IMR-90 (cell line): ENCODE measurements at regions not wholly inside any gene's neighbourhood (a gene's known extent, or its start where the extent isn't known, plus 50 kb on each side); places are given as distances from the start of the nearest gene placed in this dataset.

Source experiments
- ATAC-seq: fragments of 200-7000 bp; cut with Tn5 transposase; 2 replicates; pipeline ENCODE4 v1.9.1; 2020; ENCODE audit warnings: low read depth, mild to moderate bottlenecking, moderate library complexity
- BruUV-seq: library from RNA; stranded (reverse); fragments of 400-500 nt; replicated peaks from 2 replicates; lab custom pipeline; 2021; lab: Mats Ljungman, UMichigan
- CTCF ChIA-PET: fragments of 300-600 bp; formaldehyde crosslinking; extraction: SDS; loops from one replicate; lab custom pipeline; 2021; ENCODE audit warnings: antibody characterized with exemption; lab: Yijun Ruan, JAX
- POLR2A ChIA-PET: fragments of 300-600 bp; sonication (Branson Sonifier 250); formaldehyde crosslinking; loops from one replicate; lab custom pipeline; 2022; ENCODE audit warnings: antibody characterized with exemption; ENCODE audit not compliant: unreplicated experiment; lab: Charles Lee
- DNase-seq: peaks from one replicate; pipeline ENCODE4 v3.0.0; 2013
- H2AFZ ChIP-seq: replicated peaks from 2 replicates; pipeline ENCODE3; 2013; ENCODE audit warnings: low read length, mild to moderate bottlenecking; ENCODE audit not compliant: poor library complexity
- H2AK5ac ChIP-seq: 2 replicates; pipeline ENCODE4 v1.6.1; 2013; ENCODE audit warnings: low read depth, low read length, inconsistent platforms
- H2AK9ac ChIP-seq: replicated peaks from 2 replicates; pipeline ENCODE3; 2013; ENCODE audit warnings: mild to moderate bottlenecking, low read depth, low read length, moderate library complexity; ENCODE audit not compliant: poor library complexity
- H2BK120ac ChIP-seq: 2 replicates; pipeline ENCODE4 v1.6.1; 2013; ENCODE audit warnings: low read depth, low read length, inconsistent platforms
- H2BK15ac ChIP-seq: 3 replicates; pipeline ENCODE4 v1.6.1; 2013; ENCODE audit warnings: low read depth, low read length, inconsistent platforms
- H2BK20ac ChIP-seq: 2 replicates; pipeline ENCODE4 v1.6.1; 2013; ENCODE audit warnings: low read depth, mild to moderate bottlenecking, inconsistent platforms, low read length, moderate library complexity
- H2BK5ac ChIP-seq: 2 replicates; pipeline ENCODE4 v1.6.1; 2013; ENCODE audit warnings: mild to moderate bottlenecking, low read depth, low read length, inconsistent platforms; ENCODE audit not compliant: poor library complexity, severe bottlenecking
- H3K14ac ChIP-seq: replicated peaks from 2 replicates; pipeline ENCODE4 v1.6.1; 2013; ENCODE audit warnings: low read depth, low read length, inconsistent platforms
- H3K18ac ChIP-seq: 2 replicates; pipeline ENCODE4 v1.6.1; 2013; ENCODE audit warnings: low read depth, low read length, control low read depth
- H3K23ac ChIP-seq: 2 replicates; pipeline ENCODE4 v1.6.1; 2013; ENCODE audit warnings: low read depth, low read length, inconsistent platforms
- H3K27ac ChIP-seq: 2 replicates; pipeline ENCODE4 v1.5.1; 2013; ENCODE audit warnings: mild to moderate bottlenecking, control low read depth, low read length; ENCODE audit not compliant: insufficient read depth
- H3K27me3 ChIP-seq: 2 replicates; pipeline ENCODE4 v1.6.1; 2013; ENCODE audit warnings: low read length; ENCODE audit not compliant: control insufficient read depth, insufficient read depth
- H3K36me3 ChIP-seq: 2 replicates; pipeline ENCODE4 v1.6.1; 2013; ENCODE audit warnings: low read length, mixed read lengths; ENCODE audit not compliant: control insufficient read depth, insufficient read depth
- H3K4ac ChIP-seq: 2 replicates; pipeline ENCODE4 v1.6.1; 2013; ENCODE audit warnings: low read depth, low read length, inconsistent platforms
- H3K4me1 ChIP-seq: 2 replicates; pipeline ENCODE4 v1.6.1; 2013; ENCODE audit warnings: low read length, mixed read lengths; ENCODE audit not compliant: control insufficient read depth, insufficient read depth
- H3K4me2 ChIP-seq: 2 replicates; pipeline ENCODE4 v1.6.1; 2013; ENCODE audit warnings: low read depth, mild to moderate bottlenecking, control low read depth, low read length, moderate library complexity
- H3K4me3 ChIP-seq: 2 replicates; pipeline ENCODE4 v1.5.1; 2013; ENCODE audit warnings: low read depth, mild to moderate bottlenecking, control low read depth, low read length, moderate library complexity; ENCODE audit not compliant: insufficient read depth
- H3K56ac ChIP-seq: 2 replicates; pipeline ENCODE4 v1.6.1; 2013; ENCODE audit warnings: low read length, inconsistent platforms; ENCODE audit not compliant: insufficient read depth; ENCODE audit errors: extremely low read depth
- H3K79me1 ChIP-seq, 2 experiments: 2 replicates each; pipeline ENCODE4 v1.6.1; 2013; ENCODE audit warnings: low read length in 2 of 2, inconsistent platforms in 1 of 2, low read depth in 1 of 2
- H3K9ac ChIP-seq: 2 replicates; pipeline ENCODE4 v1.6.1; 2013; ENCODE audit warnings: low read depth, low read length, control low read depth
- H3K9me1 ChIP-seq: 2 replicates; pipeline ENCODE4 v1.6.1; 2013; ENCODE audit warnings: low read length, inconsistent platforms; ENCODE audit not compliant: insufficient read depth
- H3K9me3 ChIP-seq: 2 replicates; pipeline ENCODE4 v1.6.1; 2013; ENCODE audit warnings: low read length; ENCODE audit not compliant: control insufficient read depth, insufficient read depth
- H4K20me1 ChIP-seq: 2 replicates; pipeline ENCODE4 v1.6.1; 2013; ENCODE audit warnings: low read length, inconsistent platforms; ENCODE audit not compliant: insufficient read depth
- H4K5ac ChIP-seq: 2 replicates; pipeline ENCODE4 v1.6.1; 2013; ENCODE audit warnings: mild to moderate bottlenecking, low read depth, low read length, control low read depth
- H4K8ac ChIP-seq, 2 experiments: 2 replicates each; pipeline ENCODE4 v1.6.1; 2013; ENCODE audit warnings: low read depth in 2 of 2, low read length in 2 of 2, control low read depth in 1 of 2, inconsistent platforms in 1 of 2
- H4K91ac ChIP-seq: 2 replicates; pipeline ENCODE4 v1.6.1; 2013; ENCODE audit warnings: low read depth, low read length, inconsistent platforms; ENCODE audit not compliant: insufficient read depth
- CEBPB ChIP-seq: IDR thresholded peaks from 2 replicates; pipeline ENCODE4 v1.6.1; 2012; ENCODE audit warnings: low read depth, low read length, improper control_type of control experiment
- CHD1 ChIP-seq: IDR thresholded peaks from 2 replicates; pipeline ENCODE4 v1.6.1; 2012; ENCODE audit warnings: low read depth, low read length, improper control_type of control experiment
- CTCF ChIP-seq: conservative IDR thresholded peaks from 2 replicates; pipeline ENCODE4 v1.5.1; 2012; ENCODE audit warnings: mild to moderate bottlenecking, low read depth, low read length, improper control_type of control experiment
- FOS ChIP-seq: fragments of 150-350 bp; IDR thresholded peaks from 2 replicates; pipeline ENCODE4 v1.6.1; 2016; ENCODE audit warnings: low read depth, low read length
- MAFK ChIP-seq: IDR thresholded peaks from 2 replicates; pipeline ENCODE4 v1.6.1; 2012; ENCODE audit warnings: low read depth, low read length, improper control_type of control experiment
- MAZ ChIP-seq: IDR thresholded peaks from 2 replicates; pipeline ENCODE4 v1.6.1; 2012; ENCODE audit warnings: low read depth, mild to moderate bottlenecking, low read length, improper control_type of control experiment, moderate library complexity, borderline replicate concordance
- POLR2A ChIP-seq: IDR thresholded peaks from 2 replicates; pipeline ENCODE4 v1.6.1; 2012; ENCODE audit warnings: mild to moderate bottlenecking, low read depth, low read length
- RAD21 ChIP-seq: IDR thresholded peaks from 2 replicates; pipeline ENCODE4 v1.6.1; 2012; ENCODE audit warnings: low read length, improper control_type of control experiment
- RCOR1 ChIP-seq: IDR thresholded peaks from 2 replicates; pipeline ENCODE4 v1.6.1; 2012; ENCODE audit warnings: mild to moderate bottlenecking, low read length, improper control_type of control experiment; ENCODE audit not compliant: insufficient replicate concordance
- SMC3 ChIP-seq: fragments of 150-350 bp; IDR thresholded peaks from 2 replicates; pipeline ENCODE4 v1.6.1; 2016; ENCODE audit warnings: low read depth, mild to moderate bottlenecking, antibody characterized with exemption, low read length, moderate library complexity
- USF2 ChIP-seq: fragments of 150-350 bp; IDR thresholded peaks from 2 replicates; pipeline ENCODE4 v1.6.1; 2017; ENCODE audit warnings: mild to moderate bottlenecking, antibody characterized with exemption, low read length, low read depth
- WGBS, 2 experiments: methylation state at CpG; one replicate each; pipeline versions ENCODE4 v1.1.5 to v1.1.7; 2013; ENCODE audit warnings: missing lambda C conversion rate in 2 of 2; ENCODE audit not compliant: insufficient read length in 1 of 2; ENCODE audit errors: extremely low coverage in 2 of 2; 5-methylcytosine and 5-hydroxymethylcytosine counted together
- dilution Hi-C: fragments of 300-500 bp; cut with HindIII; formaldehyde crosslinking; loops from one replicate; pipeline ENCODE4 v1.14.3; 2018; ENCODE audit warnings: low sequenced_read_pairs; ENCODE audit not compliant: unreplicated experiment
- in situ Hi-C: fragments of 300-500 bp; cut with MboI; formaldehyde crosslinking; loops from 3 replicates; pipeline ENCODE4 v1.14.3; 2019; ENCODE audit warnings: low sequenced_read_pairs, inconsistent platforms, mixed read lengths
- intact Hi-C: fragments of 100-400 bp; cut with micrococcal nuclease; formaldehyde crosslinking; loops from 2 replicates; pipeline ENCODE4 v1.10.0; 2022

DNA sequence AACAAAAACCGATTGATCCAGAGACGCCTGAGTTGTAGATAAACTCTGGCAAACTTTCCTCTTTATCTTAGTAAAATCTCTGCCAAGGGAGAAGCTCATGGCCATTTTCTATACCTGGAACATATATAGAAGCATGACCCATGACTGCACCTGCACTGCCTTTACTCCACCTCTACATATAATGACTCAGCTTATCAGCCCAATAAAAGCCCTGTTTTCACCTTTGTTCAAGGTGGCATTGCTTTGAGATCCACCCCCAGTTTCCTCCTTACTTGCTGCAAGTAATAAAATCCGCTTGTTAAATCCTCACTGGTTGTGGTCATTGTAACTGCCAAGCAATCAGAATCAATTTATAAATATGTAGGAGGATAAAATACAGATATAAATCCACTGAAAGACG lies 1280.4 kb downstream of the NSUN3 start:
- Histone ChIP-seq H3K9ac (no peak overlapping the region), H3K4me2 (no peak overlapping the region), H2AK5ac (no peak overlapping the region), H3K79me1 (no peaks in the 10 kb centered on the region), H3K14ac (no peak overlapping the region), H4K8ac (no peak overlapping the region), H3K9me1 (no peaks in the 10 kb centered on the region), H2AK9ac (no peak overlapping the region), H2BK120ac (no peak overlapping the region), H3K18ac (no peak overlapping the region), H3K4me1 (no peaks in the 10 kb centered on the region), H3K9me3 (no peaks in the 10 kb centered on the region), H2BK5ac (no peak overlapping the region), H3K23ac (no peak overlapping the region), H4K20me1 (no peaks in the 10 kb centered on the region), H4K5ac (no peak overlapping the region), H2BK15ac (no peak overlapping the region), H3K56ac (no peak overlapping the region), H3K4me3 (no peak overlapping the region), H4K91ac (no peak overlapping the region), H3K36me3 (no peaks in the 10 kb centered on the region), H3K27me3 (no peaks in the 10 kb centered on the region), H2AFZ (no peak overlapping the region), H3K4ac (no peak overlapping the region), H3K27ac (no peak overlapping the region), H2BK20ac (no peak overlapping the region)
- WGBS, 2 experiments: no CpG with 5 or more reads among the region's 4 CpGs
- ChIA-PET POLR2A (no interaction called here), CTCF (no interaction called here)
- intact Hi-C loops: no loop called here
- TF ChIP-seq MAZ (no peak), FOS (no peak), SMC3 (no peak), CEBPB (no peak), MAFK (no peak), USF2 (no peak), CTCF (no peak), RCOR1 (no peak), CHD1 (no peak), RAD21 (no peak), POLR2A (no peak)
- in situ Hi-C loops: no loop called here
- BruUV-seq: no TSS peak
- ATAC-seq (no peak), DNase-seq (no peak)
- dilution Hi-C loops: no loop called here
